ENCODE measurements at regions not wholly inside any gene's neighbourhood (a gene's known extent, or its start where the extent isn't known, plus 50 kb on each side); places are given as distances from the start of the nearest gene placed in this dataset.

- Histone ChIP-seq H3K4me3 (no peak overlapping the region), H3K27ac (ENCODE audit: extremely low read depth, low read depth, low read length) (no peak overlapping the region), H2AFZ (ENCODE audit: low read depth, low read length) (peak overlapping the region; percentile 36), H3K79me2 (ENCODE audit: control insufficient read depth, insufficient read depth, low read length) (no peaks in the 10 kb centered on the region), H3K9ac (ENCODE audit: insufficient read depth in 1 of 2, low read depth in 2 of 2, low read length in 2 of 2) (no peak overlapping the region), H4K20me1 (replicated peaks; ENCODE audit: control insufficient read depth, insufficient read depth, low read length) (no peaks in the 10 kb centered on the region), H3K4me1 (replicated peaks in 1 of 2; ENCODE audit: control insufficient read depth in 2 of 2, insufficient read depth in 2 of 2, low read length in 2 of 2) (peaks cover 0 to 3% of the 10 kb centered on the region in 2 experiments; a peak in 2 of 5 replicates), H3K9me1 (ENCODE audit: control insufficient read depth, insufficient read depth, low read length) (no peaks in the 10 kb centered on the region), H3K4me2 (ENCODE audit: insufficient read depth, low read length) (no peak overlapping the region; the same call in 1 of the 2 replicates), H3K27me3 (ENCODE audit: control insufficient read depth in 2 of 2, insufficient read depth in 2 of 2, low read length in 2 of 2) (peaks cover 0 to 3% of the 10 kb centered on the region in 2 experiments; a peak in 2 of 5 replicates), H3K9me3 (replicated peaks; ENCODE audit: control insufficient read depth, insufficient read depth, low read depth, low read length) (no peaks in the 10 kb centered on the region), H3K36me3 (ENCODE audit: control insufficient read depth, insufficient read depth, low read length) (no peaks in the 10 kb centered on the region)
- TF ChIP-seq ZBTB26 (CRISPR knock-in tag; IDR thresholded peaks at IDR 0.05) (no peak), BRF2 (IDR thresholded peaks at IDR 0.05; ENCODE audit: borderline replicate concordance, insufficient read depth, insufficient read length) (no peak), ZBTB9 (CRISPR knock-in tag; IDR thresholded peaks at IDR 0.05) (no peak), ZNF146 (CRISPR knock-in tag; IDR thresholded peaks at IDR 0.05; ENCODE audit: unreplicated experiment) (no peak), AFF1 (IDR thresholded peaks at IDR 0.05; ENCODE audit: low read depth in 1 of 2, partially characterized antibody in 2 of 2) (no peak), PHF20 (IDR thresholded peaks at IDR 0.05; ENCODE audit: partially characterized antibody) (no peak), ZNF124 (CRISPR knock-in tag; IDR thresholded peaks at IDR 0.05) (no peak), ZKSCAN8 (CRISPR knock-in tag; IDR thresholded peaks at IDR 0.05) (no peak)
- ChIA-PET POLR2A (interaction anchor here (0.9 kb wide), 1 partner anchor 13 kb away, joined by 4 read pairs; no protein-coding TSS in a partner anchor), CTCF (ENCODE audit: low intra/inter-chr PET ratio) (no interaction called here)
- in situ Hi-C loops (cut with MboI) (no loop called here), intact Hi-C loops (cut with micrococcal nuclease) (no loop called here)
- BruUV-seq (replicated peaks): no TSS peak
- FAIRE-seq (no peak), ATAC-seq (no peak), DNase-seq (ENCODE audit: extremely low read depth in 1 of 4, low spot score in 3 of 4) (no peak)
- 21% methylated on average over 8 of the region's 8 CpGs for WGBS (ENCODE audit: insufficient coverage, low coverage, missing lambda C conversion rate)
These were observed 49.9 kb upstream of the SLC35F5 start for GRCh38 chr2:113806217-113806913.
